Stimulated activated CD4-positive, alpha-beta T cell treated with anti-CD3 and anti-CD28 coated beads, Interleukin-12 subunit alpha, Interleukin-12 subunit beta, amount 100 ng/mL, for 4 hours (primary cell): ENCODE measurements at regions not wholly inside any gene's neighbourhood (a gene's known extent, or its start where the extent isn't known, plus 50 kb on each side); places are given as distances from the start of the nearest gene placed in this dataset.
"Not testable (repeated sequence)": the region's sequence is repeated elsewhere in the genome, so short reads cannot be mapped to it uniquely, and the experiment has no call there.

Source experiments
- DNase-seq: peaks from one replicate; pipeline ENCODE4 v3.0.0-alpha.2; 2020

DNA sequence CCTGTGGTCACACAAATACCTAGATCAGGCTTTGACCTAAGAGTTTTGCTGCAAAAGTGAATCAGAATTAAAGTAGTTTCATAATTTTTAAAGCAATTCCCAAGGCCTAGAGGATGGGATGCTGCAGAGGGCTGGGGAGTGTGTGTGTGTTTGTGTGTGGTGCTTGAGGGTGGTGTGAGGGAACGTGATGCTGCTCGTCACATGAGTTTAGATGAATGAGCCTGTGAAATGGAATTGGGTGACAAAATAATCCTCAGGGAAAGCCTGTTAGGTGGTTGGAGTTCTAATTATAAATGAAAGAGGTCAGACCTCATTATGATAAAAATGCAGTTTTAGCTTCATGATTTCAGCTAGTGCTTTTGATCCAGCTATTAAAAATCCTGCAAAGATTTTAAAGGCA lies 87.5 kb upstream of the TMEM170B start:
- DNase-seq = no peak

DNA sequence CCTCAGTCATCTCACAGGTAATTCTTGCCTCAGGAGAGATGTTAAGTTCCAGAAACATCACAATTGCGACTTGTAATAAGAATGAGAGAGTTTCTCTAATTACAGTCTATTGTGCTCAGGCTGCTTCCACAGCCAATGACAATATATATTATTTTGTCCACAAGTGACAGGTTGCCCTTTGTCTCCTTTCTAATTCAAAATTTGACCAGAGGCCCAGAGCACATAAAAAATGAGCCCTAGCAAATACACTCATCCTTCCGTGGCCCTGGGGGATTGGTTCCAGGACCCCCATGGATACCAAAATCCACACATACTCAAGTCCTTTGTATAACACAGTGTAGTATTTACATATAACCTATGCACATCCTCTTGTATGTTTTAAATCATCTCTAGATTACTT lies 88.1 kb upstream of the TMEM170B start:
- DNase-seq = no peak

DNA sequence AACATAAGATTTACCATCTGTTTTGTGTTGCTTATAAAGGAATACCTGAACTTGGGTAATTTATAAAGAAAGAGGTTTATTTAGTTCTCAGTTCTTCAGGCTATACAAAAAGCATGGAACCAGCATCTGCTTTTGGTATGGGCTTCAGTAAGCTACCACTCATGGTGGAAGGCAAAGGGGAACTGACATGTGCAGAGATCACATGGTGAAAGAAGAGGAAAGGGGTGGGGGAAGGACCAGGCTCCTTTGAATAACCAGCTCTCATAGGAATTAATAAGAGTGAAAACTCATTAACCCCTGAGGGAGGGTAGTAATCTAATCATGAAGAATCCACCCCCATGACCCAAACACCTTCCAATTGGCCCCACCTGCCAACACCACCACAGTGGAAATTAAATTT lies 89.5 kb upstream of the TMEM170B start:
- DNase-seq = no peak

DNA sequence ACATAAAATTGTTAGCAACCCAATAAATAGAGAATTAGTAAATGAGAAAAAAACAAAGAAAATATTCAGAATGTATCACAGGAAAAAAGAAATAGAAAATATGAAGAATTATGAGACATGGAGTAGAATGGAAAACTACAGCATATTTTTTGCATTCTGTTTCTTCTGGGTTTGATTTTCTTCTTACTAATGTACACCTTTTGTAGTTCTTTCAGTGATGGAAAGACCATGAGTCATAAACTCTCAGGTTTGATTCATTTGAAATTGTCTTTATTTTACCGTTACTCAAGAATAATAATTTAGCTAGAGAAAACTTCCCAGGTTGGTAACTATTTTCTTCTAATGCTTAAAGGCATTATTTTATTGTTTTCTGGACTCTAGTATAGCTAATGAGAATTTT lies 90.3 kb upstream of the TMEM170B start:
- DNase-seq = no peak

DNA sequence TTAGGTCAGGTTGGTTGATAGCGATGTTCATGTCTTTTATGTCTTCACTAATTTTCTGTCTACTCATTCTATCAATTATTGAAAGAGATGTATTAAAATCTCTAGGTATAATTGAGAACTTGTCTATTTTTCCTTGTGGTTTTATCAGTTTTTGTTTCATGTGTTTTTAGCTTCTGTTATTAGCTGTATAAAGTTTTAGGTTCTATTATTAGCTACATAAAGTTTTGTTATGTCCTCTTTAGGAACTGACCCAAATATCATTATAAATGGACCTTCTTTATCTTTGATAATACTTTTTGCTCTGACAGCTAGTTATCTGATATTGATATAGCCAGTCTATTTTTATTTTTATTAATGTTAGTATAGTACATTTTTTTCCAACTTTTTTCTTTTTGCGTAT lies 92.4 kb upstream of the TMEM170B start:
- DNase-seq = no peak

- not testable (repeated sequence) for DNase-seq
These were observed 94.4 kb upstream of the TMEM170B start for GRCh38 chr6:11443125-11443524.

- DNase-seq = no peak
These were observed 95.1 kb upstream of the TMEM170B start for GRCh38 chr6:11442495-11442894.

GRCh38 chr6:11439876-11440275 lies 97.7 kb upstream of the TMEM170B start:
- DNase-seq = no peak

DNA sequence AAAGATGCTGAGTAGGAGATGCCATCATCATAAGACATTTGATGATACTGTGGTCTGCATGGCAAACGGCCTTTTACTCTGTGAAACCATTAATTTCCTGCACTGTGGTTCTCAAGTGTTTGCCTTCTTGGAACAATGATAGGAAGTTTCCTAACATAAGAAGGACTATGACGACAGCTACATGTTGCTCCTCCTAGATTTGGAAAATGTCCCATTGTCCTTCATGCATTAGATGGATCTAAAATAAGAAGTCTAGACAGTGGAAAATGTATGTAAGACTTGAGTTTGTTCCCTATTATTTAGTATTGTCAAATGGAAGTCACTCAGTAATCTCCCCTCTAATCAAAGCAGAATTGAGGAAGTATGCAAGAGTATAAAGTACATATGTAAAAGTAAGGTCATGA lies 98.5 kb upstream of the TMEM170B start:
- DNase-seq = no peak

- DNase-seq = no peak
These were observed 99.6 kb upstream of the TMEM170B start for GRCh38 chr6:11437824-11438459.

GRCh38 chr6:11436508-11437096 lies 100.9 kb upstream of the TMEM170B start:
- no peak for DNase-seq

- no peak for DNase-seq
These were observed 102.8 kb upstream of the TMEM170B start for GRCh38 chr6:11434565-11435326.

DNA sequence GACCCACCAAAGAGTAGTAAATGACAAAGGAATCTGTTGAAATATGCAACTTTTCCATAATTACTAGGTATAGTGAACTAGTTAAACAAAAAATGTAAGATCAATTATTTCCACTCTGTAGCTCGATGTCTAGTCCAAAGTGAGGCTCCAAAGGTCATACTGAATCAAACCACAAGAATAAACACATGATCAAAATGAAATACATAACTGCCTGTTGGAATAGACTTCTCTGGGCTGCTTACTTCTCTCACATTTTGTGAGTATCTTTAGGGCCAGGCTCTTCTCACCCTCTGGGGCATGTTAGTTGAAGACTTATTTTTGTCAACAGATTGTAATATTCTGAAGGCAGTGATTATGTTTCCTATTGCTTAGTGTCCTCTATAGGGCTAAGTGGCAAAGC lies 103.7 kb upstream of the TMEM170B start:
- DNase-seq = no peak

- no peak for DNase-seq
These were observed 104.7 kb upstream of the TMEM170B start for GRCh38 chr6:11432713-11433450.

- DNase-seq = no peak
These were observed 105.5 kb upstream of the TMEM170B start for GRCh38 chr6:11432091-11432490.

GRCh38 chr6:11431455-11431937 lies 106.1 kb upstream of the TMEM170B start:
- no peak for DNase-seq

DNA sequence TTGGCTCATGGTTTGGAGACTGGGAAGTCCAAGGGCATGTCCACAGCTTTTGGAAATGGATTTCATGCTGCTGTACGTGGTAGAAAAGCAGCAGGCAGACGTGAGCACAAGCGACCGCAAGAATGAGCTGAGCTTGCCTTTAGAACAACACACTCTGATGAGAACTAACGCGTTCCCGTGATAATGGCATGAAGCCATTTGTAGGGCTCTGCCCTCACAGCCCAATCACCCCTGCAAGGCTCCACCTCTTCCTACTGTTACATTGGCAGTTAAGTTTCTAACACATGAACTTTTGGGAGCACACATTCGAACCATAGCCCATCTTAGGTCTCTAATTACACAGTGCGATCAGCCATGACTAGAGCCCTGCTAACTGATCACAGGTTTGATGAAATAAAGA lies 107.5 kb upstream of the TMEM170B start:
- DNase-seq = no peak

DNA sequence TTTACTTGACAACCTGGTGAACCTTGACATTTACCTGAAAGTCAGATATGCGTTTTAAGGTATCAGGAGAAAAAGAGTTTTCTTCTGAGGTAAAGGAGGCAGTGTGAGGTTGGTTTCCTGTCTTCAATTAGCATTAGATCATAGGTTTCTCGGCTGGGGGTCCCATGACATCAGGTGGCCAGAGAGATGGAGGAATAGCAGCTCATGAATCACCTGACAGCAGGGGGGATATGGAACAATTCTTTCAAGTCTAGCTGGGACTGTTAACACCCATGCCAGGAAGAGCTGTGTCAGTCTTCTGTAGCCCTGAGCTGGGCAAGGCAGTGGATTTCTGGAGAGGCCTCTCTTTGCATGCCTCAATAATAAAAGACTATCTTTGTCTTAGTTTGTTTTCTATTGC lies 108.0 kb upstream of the TMEM170B start:
- no peak for DNase-seq

DNA sequence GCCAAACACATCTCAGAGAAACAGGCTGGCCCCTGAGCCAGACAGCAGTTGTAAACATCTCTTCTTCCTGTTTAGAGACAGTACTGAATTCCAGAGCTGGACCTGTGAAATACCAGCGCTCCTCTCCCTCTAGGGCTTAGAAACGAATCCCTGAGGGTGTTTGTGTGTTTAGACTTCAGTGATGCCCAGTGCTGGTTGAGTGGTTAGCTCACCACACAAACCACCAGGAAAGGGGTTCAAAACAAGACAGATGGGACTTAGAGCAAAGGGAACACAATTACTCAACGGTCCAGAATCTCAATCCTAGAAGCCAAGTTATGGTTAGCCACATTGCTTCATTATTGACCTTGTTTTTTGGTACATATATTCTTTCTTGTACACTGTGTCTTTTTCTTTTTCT lies 108.7 kb upstream of the TMEM170B start:
- DNase-seq = no peak

DNA sequence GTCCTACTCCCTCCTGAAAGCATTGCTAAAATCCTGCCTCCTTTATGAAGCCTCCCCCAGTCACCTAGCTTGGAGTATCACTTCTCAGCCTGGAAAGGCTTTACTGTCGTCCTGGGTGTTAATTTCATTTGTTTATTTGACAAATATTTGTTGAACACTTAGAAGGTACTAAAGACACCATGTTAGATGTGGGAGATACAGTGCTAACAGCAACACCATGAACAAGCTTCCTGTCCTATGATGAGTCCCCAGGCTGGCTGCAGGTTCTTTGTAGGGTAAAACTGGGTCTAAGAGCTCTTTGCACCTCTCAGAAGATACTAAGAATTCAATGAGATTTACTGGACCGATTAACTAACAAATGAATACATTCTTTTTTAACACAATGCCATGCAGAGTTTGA lies 109.2 kb upstream of the TMEM170B start:
- no peak for DNase-seq

GRCh38 chr6:11427723-11428245 lies 109.8 kb upstream of the TMEM170B start:
- DNase-seq = no peak

GRCh38 chr6:11427091-11427722 lies 110.3 kb upstream of the TMEM170B start:
- DNase-seq = no peak

GRCh38 chr6:11426571-11426970 lies 111.0 kb upstream of the TMEM170B start:
- no peak for DNase-seq
